Naive thymus-derived CD4-positive, alpha-beta T cell (primary cell): ENCODE measurements at regions not wholly inside any gene's neighbourhood (a gene's known extent, or its start where the extent isn't known, plus 50 kb on each side); places are given as distances from the start of the nearest gene placed in this dataset.

Experiments
- ATAC-seq: fragments of 150-1000 bp; cut with Tn5 transposase; 2 replicates; pipeline ENCODE4 v1.10.0; 2021; ENCODE audit warnings: mild to moderate bottlenecking, moderate library complexity
- CTCF ChIA-PET: fragments of 350-600 bp; sonication (Branson Sonifier 250); formaldehyde crosslinking; loops from one replicate; lab custom pipeline; 2021; ENCODE audit warnings: antibody characterized with exemption; lab: Charles Lee
- POLR2A ChIA-PET: fragments of 350-600 bp; sonication (Branson Sonifier 250); formaldehyde crosslinking; loops from one replicate; lab custom pipeline; 2021; ENCODE audit warnings: antibody characterized with exemption, inconsistent platforms; lab: Charles Lee
- DNase-seq, 9 donors: peaks; one replicate each; pipeline versions ENCODE4 v3.0.0 to v3.0.0-alpha.2; 2020 to 2022; ENCODE audit warnings: mixed read lengths in 1 of 9
- H3K27ac ChIP-seq: one replicate; pipeline ENCODE4 v1.7.0; 2013; ENCODE audit warnings: mild to moderate bottlenecking, low read depth, low read length, moderate library complexity
- H3K27me3 ChIP-seq, 2 donors: one replicate each; pipeline ENCODE4 v1.7.0; 2013; ENCODE audit warnings: low read length in 2 of 2, mild to moderate bottlenecking in 2 of 2, moderate library complexity in 2 of 2; ENCODE audit not compliant: control insufficient read depth in 2 of 2, insufficient read depth in 2 of 2
- H3K36me3 ChIP-seq, 3 experiments: 1 replicate in 2 of 3; 2 replicates in 1 of 3; pipeline ENCODE4 v1.7.0; 2013; ENCODE audit warnings: low read length in 3 of 3, mild to moderate bottlenecking in 3 of 3, moderate library complexity in 1 of 3; ENCODE audit not compliant: insufficient read depth in 3 of 3, control insufficient read depth in 2 of 3
- H3K4me1 ChIP-seq, 2 donors: one replicate each; pipeline ENCODE4 v1.7.0; 2013; ENCODE audit warnings: low read length in 2 of 2, mild to moderate bottlenecking in 2 of 2, moderate library complexity in 1 of 2; ENCODE audit not compliant: control insufficient read depth in 2 of 2, insufficient read depth in 2 of 2
- H3K4me3 ChIP-seq: 2 replicates; pipeline ENCODE4 v1.7.0; 2013; ENCODE audit warnings: mild to moderate bottlenecking, low read length
- H3K9me3 ChIP-seq, 3 experiments: 1 replicate in 2 of 3; 2 replicates in 1 of 3; pipeline ENCODE4 v1.7.0; 2013; ENCODE audit warnings: low read length in 3 of 3; ENCODE audit not compliant: control insufficient read depth in 2 of 3
- H3K27ac Mint-ChIP-seq, 9 donors: one replicate each; pipeline ENCODE4 v1.8.0; 2020 to 2022; ENCODE audit warnings: mixed read lengths in 9 of 9, mild to moderate bottlenecking in 8 of 9, moderate library complexity in 5 of 9, inconsistent platforms in 2 of 9
- H3K27me3 Mint-ChIP-seq, 5 donors: one replicate each; pipeline ENCODE4 v1.8.0; 2021 to 2022; ENCODE audit warnings: mixed read lengths in 5 of 5, mild to moderate bottlenecking in 1 of 5
- H3K36me3 Mint-ChIP-seq, 5 donors: one replicate each; pipeline ENCODE4 v1.8.0; 2020 to 2022; ENCODE audit warnings: mixed read lengths in 5 of 5, mild to moderate bottlenecking in 3 of 5, inconsistent platforms in 1 of 5
- H3K4me1 Mint-ChIP-seq, 7 donors: one replicate each; pipeline ENCODE4 v1.8.0; 2020 to 2022; ENCODE audit warnings: mixed read lengths in 7 of 7, mild to moderate bottlenecking in 3 of 7, inconsistent platforms in 1 of 7
- H3K4me3 Mint-ChIP-seq, 10 donors: one replicate each; pipeline ENCODE4 v1.8.0; 2020 to 2022; ENCODE audit warnings: mild to moderate bottlenecking in 10 of 10, mixed read lengths in 10 of 10, moderate library complexity in 6 of 10, inconsistent platforms in 2 of 10
- H3K9me3 Mint-ChIP-seq, 11 donors: one replicate each; pipeline ENCODE4 v1.8.0; 2020 to 2022; ENCODE audit warnings: mixed read lengths in 11 of 11, mild to moderate bottlenecking in 4 of 11, inconsistent platforms in 1 of 11, moderate library complexity in 1 of 11
- intact Hi-C, 2 donors: fragments of 100-400 bp; cut with micrococcal nuclease; formaldehyde crosslinking; loops; one replicate each; pipeline ENCODE4 v1.15.1; 2023

- CTCF ChIA-PET: no interaction called here
- Histone ChIP-seq H3K27me3 (no peaks in the 10 kb centered on the region), H3K9me3 (no peaks in the 10 kb centered on the region), H3K4me1 (no peaks in the 10 kb centered on the region), H3K36me3 (no peaks in the 10 kb centered on the region), H3K4me3 (no peak overlapping the region), H3K27ac (no peak overlapping the region)
- H3K27ac Mint-ChIP-seq: no peak overlapping the region
- H3K27me3 Mint-ChIP-seq: peaks cover 0 to 30% (median 10%) of the 10 kb centered on the region in 5 donors
- POLR2A ChIA-PET: no interaction called here
- DNase-seq (no peak), ATAC-seq (no peak)
- H3K4me1 Mint-ChIP-seq: no peaks in the 10 kb centered on the region
- intact Hi-C loops: no loop called here
- H3K9me3 Mint-ChIP-seq: peaks cover 6 to 13% (median 9%) of the 10 kb centered on the region in 11 donors
- H3K4me3 Mint-ChIP-seq: no peak overlapping the region
- H3K36me3 Mint-ChIP-seq: peaks cover 0 to 4% (median 0%) of the 10 kb centered on the region in 5 donors
Observed at GRCh38 chr16:20216591-20217217, 110.6 kb downstream of the GP2 start.

- Mint-ChIP-seq H3K9me3 (peaks cover 6 to 22% (median 11%) of the 10 kb centered on the region in 11 donors), H3K36me3 (peaks cover 0 to 4% (median 0%) of the 10 kb centered on the region in 5 donors), H3K27me3 (peaks cover 0 to 21% (median 10%) of the 10 kb centered on the region in 5 donors), H3K4me1 (no peaks in the 10 kb centered on the region), H3K4me3 (no peak overlapping the region), H3K27ac (no peak overlapping the region)
- no peaks in the 10 kb centered on the region for H3K36me3 ChIP-seq
- H3K27ac ChIP-seq: no peak overlapping the region
- H3K4me1 ChIP-seq: no peaks in the 10 kb centered on the region
- no peak overlapping the region for H3K4me3 ChIP-seq
- H3K27me3 ChIP-seq: no peaks in the 10 kb centered on the region
- H3K9me3 ChIP-seq: no peaks in the 10 kb centered on the region
- ATAC-seq (no peak), DNase-seq (no peak)
- ChIA-PET CTCF (no interaction called here), POLR2A (no interaction called here)
- intact Hi-C loops: no loop called here
Observed at GRCh38 chr16:20214401-20214800, 112.9 kb downstream of the GP2 start.

- Mint-ChIP-seq H3K9me3 (peaks cover 0 to 6% (median 1%) of the 10 kb centered on the region in 11 donors), H3K27me3 (peaks cover 0 to 43% (median 17%) of the 10 kb centered on the region in 5 donors), H3K4me3 (no peak overlapping the region), H3K27ac (no peak overlapping the region), H3K4me1 (no peaks in the 10 kb centered on the region), H3K36me3 (no peaks in the 10 kb centered on the region)
- ChIA-PET CTCF (no interaction called here), POLR2A (no interaction called here)
- DNase-seq: no peak
- no peaks in the 10 kb centered on the region for H3K27me3 ChIP-seq
- H3K27ac ChIP-seq: no peak overlapping the region
- no peak overlapping the region for H3K4me3 ChIP-seq
- no peaks in the 10 kb centered on the region for H3K9me3 ChIP-seq
- ATAC-seq: no peak
- intact Hi-C loops: no loop called here
- no peaks in the 10 kb centered on the region for H3K4me1 ChIP-seq
- no peaks in the 10 kb centered on the region for H3K36me3 ChIP-seq
Observed at GRCh38 chr16:20203272-20203671, 124.0 kb downstream of the GP2 start.

GRCh38 chr16:20202747-20203146 lies 124.6 kb downstream of the GP2 start:
- H3K4me3 ChIP-seq: no peak overlapping the region
- CTCF ChIA-PET: no interaction called here
- DNase-seq (no peak), ATAC-seq (no peak)
- intact Hi-C loops: no loop called here
- H3K36me3 ChIP-seq: no peaks in the 10 kb centered on the region
- no peaks in the 10 kb centered on the region for H3K4me1 Mint-ChIP-seq
- H3K9me3 ChIP-seq: no peaks in the 10 kb centered on the region
- H3K36me3 Mint-ChIP-seq: no peaks in the 10 kb centered on the region
- no peak overlapping the region for H3K4me3 Mint-ChIP-seq
- H3K9me3 Mint-ChIP-seq: peaks cover 0 to 5% (median 1%) of the 10 kb centered on the region in 11 donors
- H3K27ac Mint-ChIP-seq: no peak overlapping the region
- POLR2A ChIA-PET: no interaction called here
- H3K4me1 ChIP-seq: no peaks in the 10 kb centered on the region
- no peaks in the 10 kb centered on the region for H3K27me3 ChIP-seq
- peaks cover 0 to 43% (median 17%) of the 10 kb centered on the region in 5 donors for H3K27me3 Mint-ChIP-seq
- H3K27ac ChIP-seq: no peak overlapping the region

GRCh38 chr16:20192801-20193200 lies 119.1 kb upstream of the GPR139 start:
- ATAC-seq: no peak
- POLR2A ChIA-PET: no interaction called here

DNA sequence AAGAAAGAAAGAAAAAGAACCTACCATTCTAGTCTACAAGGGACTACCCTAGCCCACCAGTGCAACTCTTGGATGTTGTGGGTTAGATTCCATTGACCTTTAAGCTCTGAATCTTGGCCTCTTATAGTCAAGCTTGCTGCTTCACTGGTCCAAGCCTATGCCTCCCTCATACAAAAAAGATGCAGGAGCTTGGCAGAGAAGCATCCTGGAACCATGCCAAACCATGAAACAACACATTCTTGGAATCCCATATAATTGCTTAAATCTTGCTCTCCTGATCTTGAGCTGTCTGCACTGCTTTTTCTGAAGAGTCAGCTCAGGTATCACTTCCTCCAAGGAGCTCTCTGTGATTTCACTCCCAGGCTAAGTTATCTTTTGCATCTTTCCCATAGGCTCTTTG lies 117.9 kb upstream of the GPR139 start:
- no peaks in the 10 kb centered on the region for H3K36me3 ChIP-seq
- Mint-ChIP-seq H3K4me3 (no peak overlapping the region), H3K27ac (no peak overlapping the region), H3K36me3 (no peaks in the 10 kb centered on the region), H3K27me3 (peaks cover 0 to 12% (median 0%) of the 10 kb centered on the region in 5 donors), H3K9me3 (peaks cover 0 to 12% (median 4%) of the 10 kb centered on the region in 11 donors), H3K4me1 (no peaks in the 10 kb centered on the region)
- H3K4me1 ChIP-seq: no peaks in the 10 kb centered on the region
- H3K27ac ChIP-seq: no peak overlapping the region
- ChIA-PET CTCF (no interaction called here), POLR2A (no interaction called here)
- no peaks in the 10 kb centered on the region for H3K9me3 ChIP-seq
- ATAC-seq (no peak), DNase-seq (no peak)
- H3K4me3 ChIP-seq: no peak overlapping the region
- intact Hi-C loops: no loop called here
- no peaks in the 10 kb centered on the region for H3K27me3 ChIP-seq

More at GRCh38 chr16:20192801-20193200, 119.1 kb upstream of the GPR139 start:
- no peaks in the 10 kb centered on the region for H3K4me1 ChIP-seq
- Mint-ChIP-seq H3K27me3 (peaks cover 0 to 12% (median 0%) of the 10 kb centered on the region in 5 donors), H3K4me1 (no peaks in the 10 kb centered on the region), H3K4me3 (no peak overlapping the region), H3K9me3 (peaks cover 0 to 8% (median 0%) of the 10 kb centered on the region in 11 donors), H3K27ac (no peak overlapping the region), H3K36me3 (no peaks in the 10 kb centered on the region)
- no peaks in the 10 kb centered on the region for H3K9me3 ChIP-seq
- no peak for DNase-seq
- CTCF ChIA-PET: no interaction called here
- H3K27ac ChIP-seq: no peak overlapping the region
- intact Hi-C loops: no loop called here
- no peaks in the 10 kb centered on the region for H3K36me3 ChIP-seq
- H3K27me3 ChIP-seq: no peaks in the 10 kb centered on the region
- H3K4me3 ChIP-seq: no peak overlapping the region

- DNase-seq (no peak), ATAC-seq (no peak)
- no peak overlapping the region for H3K4me3 Mint-ChIP-seq
- H3K9me3 Mint-ChIP-seq: peaks cover 0 to 22% (median 5%) of the 10 kb centered on the region in 11 donors
- Histone ChIP-seq H3K36me3 (no peaks in the 10 kb centered on the region), H3K4me1 (no peaks in the 10 kb centered on the region), H3K27me3 (peaks cover 0 to 2% of the 10 kb centered on the region in 2 donors), H3K4me3 (no peak overlapping the region), H3K27ac (no peak overlapping the region), H3K9me3 (no peaks in the 10 kb centered on the region)
- ChIA-PET POLR2A (no interaction called here), CTCF (no interaction called here)
- H3K36me3 Mint-ChIP-seq: peaks cover 0 to 3% (median 0%) of the 10 kb centered on the region in 5 donors
- no peak overlapping the region for H3K27ac Mint-ChIP-seq
- intact Hi-C loops: no loop called here
- peaks cover 0 to 1% (median 0%) of the 10 kb centered on the region in 7 donors for H3K4me1 Mint-ChIP-seq
- H3K27me3 Mint-ChIP-seq: peaks cover 0 to 34% (median 16%) of the 10 kb centered on the region in 5 donors
Observed at GRCh38 chr16:20181949-20182348, 108.3 kb upstream of the GPR139 start.
